ENCODE measurements at regions not wholly inside any gene's neighbourhood (a gene's known extent, or its start where the extent isn't known, plus 50 kb on each side); places are given as distances from the start of the nearest gene placed in this dataset.

DNA sequence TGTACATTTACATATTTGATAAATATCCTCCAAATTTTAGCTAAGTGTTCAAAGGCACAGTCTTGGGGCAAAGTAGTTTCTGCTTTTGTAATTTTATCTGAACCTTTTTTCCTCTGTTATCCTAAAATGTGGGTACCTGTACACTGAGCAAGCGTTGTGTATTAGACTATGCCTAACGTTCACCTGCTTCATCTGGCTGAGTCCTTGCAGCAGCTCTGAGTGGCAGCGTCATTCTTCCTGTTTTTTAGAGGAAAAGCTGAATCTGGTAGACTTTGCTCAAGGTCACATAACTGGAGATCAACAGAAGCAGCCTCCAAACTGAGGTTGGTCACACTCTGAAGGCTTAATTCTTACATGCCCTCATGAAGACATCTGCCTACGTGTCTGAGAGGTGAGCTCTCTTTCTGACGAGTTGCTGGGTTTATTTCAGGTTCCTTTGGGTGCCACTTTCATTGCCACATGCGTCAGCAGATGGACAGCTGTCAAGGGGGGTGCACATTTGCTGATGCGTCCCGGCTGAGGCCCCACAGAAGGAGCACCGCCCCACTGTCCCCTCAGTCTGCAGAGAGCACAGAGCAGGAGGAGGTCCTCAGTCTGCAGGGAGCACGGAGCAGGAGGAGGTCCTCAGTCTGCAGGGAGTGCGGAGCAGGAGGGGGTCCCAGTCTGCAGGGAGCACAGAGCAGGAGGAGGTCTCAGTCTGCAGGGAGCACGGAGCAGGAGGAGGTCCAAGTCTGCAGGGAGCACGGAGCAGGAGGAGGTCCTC, 406.5 kb upstream of the SHH start:
- TF ChIP-seq, protein P1, sequence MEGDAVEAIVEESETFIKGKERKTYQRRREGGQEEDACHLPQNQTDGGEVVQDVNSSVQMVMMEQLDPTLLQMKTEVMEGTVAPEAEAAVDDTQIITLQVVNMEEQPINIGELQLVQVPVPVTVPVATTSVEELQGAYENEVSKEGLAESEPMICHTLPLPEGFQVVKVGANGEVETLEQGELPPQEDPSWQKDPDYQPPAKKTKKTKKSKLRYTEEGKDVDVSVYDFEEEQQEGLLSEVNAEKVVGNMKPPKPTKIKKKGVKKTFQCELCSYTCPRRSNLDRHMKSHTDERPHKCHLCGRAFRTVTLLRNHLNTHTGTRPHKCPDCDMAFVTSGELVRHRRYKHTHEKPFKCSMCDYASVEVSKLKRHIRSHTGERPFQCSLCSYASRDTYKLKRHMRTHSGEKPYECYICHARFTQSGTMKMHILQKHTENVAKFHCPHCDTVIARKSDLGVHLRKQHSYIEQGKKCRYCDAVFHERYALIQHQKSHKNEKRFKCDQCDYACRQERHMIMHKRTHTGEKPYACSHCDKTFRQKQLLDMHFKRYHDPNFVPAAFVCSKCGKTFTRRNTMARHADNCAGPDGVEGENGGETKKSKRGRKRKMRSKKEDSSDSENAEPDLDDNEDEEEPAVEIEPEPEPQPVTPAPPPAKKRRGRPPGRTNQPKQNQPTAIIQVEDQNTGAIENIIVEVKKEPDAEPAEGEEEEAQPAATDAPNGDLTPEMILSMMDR (IDR thresholded peaks at IDR 0.05): no peak
- TF ChIP-seq POLR2A (IDR thresholded peaks at IDR 0.05): no peak
- no peak for TF ChIP-seq EP300 (IDR thresholded peaks at IDR 0.05)
- no peak for TF ChIP-seq POLR2AphosphoS5 (IDR thresholded peaks at IDR 0.05)

All from suprapubic skin (tissue), 4 donors.